Esophagus muscularis mucosa (tissue), 4 donors: ENCODE measurements at regions not wholly inside any gene's neighbourhood (a gene's known extent, or its start where the extent isn't known, plus 50 kb on each side); places are given as distances from the start of the nearest gene placed in this dataset.

Experiments used
- EP300 ChIP-seq: sonication (generic); formaldehyde crosslinking; IDR thresholded peaks from one replicate; pipeline ENCODE4 v1.6.1; 2017; ENCODE audit warnings: antibody characterized with exemption
- POLR2A ChIP-seq: fragments of 450-650 bp; IDR thresholded peaks from one replicate; pipeline ENCODE4 v1.6.1; 2017; ENCODE audit warnings: antibody characterized with exemption, moderate library complexity, mild to moderate bottlenecking, low read depth
- POLR2AphosphoS5 ChIP-seq, 2 donors: sonication (generic); formaldehyde crosslinking; IDR thresholded peaks; one replicate each; pipeline ENCODE4 v1.6.1; 2017; ENCODE audit warnings: antibody characterized with exemption in 2 of 2
- TF ChIP-seq, protein P1 (sequence below), 3 experiments: fragments of 200-600 bp in 2 of 3; fragments of 450-650 bp in 1 of 3; sonication (generic) in 2 of 3; IDR thresholded peaks; one replicate each; pipeline ENCODE4 v1.5.1; 2017 to 2019; ENCODE audit warnings: antibody characterized with exemption in 3 of 3, mild to moderate bottlenecking in 2 of 3, moderate library complexity in 1 of 3

DNA sequence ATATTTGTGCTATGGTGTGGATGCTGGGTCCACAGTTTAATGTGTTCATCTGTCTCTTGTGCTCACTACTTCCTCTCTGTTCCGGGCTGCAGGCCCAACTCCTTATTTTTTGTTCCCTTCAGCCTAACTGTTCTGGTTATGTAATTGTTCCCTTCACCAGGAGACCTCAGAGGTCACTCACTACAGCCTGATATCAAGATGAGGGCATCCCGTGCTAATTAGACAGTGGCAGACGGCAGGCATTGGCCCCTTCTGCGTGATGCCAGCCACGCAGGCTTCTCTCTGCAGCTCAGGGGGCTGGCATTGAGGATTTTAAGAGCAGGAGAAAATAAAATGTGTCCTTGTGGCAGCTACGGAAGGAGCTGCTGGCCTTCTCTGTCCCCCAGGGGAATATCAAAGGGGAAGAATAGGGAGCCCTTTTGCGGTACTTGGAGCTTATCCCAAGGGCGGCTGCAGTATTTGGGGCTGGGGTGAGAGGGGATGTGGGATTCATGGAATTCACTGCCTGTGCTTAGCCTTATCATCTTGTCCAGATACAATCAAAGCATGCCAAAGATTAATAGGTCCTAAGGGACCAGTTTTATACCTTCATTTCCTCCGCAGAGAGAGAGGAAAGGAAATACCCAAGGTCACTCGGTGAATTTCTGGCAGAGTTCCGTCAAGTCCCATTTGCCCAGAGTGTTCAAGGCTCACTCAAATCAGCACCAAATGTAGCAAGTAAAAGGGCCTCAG lies 53.3 kb upstream of the TRIB2 start:
- TF ChIP-seq, protein P1, sequence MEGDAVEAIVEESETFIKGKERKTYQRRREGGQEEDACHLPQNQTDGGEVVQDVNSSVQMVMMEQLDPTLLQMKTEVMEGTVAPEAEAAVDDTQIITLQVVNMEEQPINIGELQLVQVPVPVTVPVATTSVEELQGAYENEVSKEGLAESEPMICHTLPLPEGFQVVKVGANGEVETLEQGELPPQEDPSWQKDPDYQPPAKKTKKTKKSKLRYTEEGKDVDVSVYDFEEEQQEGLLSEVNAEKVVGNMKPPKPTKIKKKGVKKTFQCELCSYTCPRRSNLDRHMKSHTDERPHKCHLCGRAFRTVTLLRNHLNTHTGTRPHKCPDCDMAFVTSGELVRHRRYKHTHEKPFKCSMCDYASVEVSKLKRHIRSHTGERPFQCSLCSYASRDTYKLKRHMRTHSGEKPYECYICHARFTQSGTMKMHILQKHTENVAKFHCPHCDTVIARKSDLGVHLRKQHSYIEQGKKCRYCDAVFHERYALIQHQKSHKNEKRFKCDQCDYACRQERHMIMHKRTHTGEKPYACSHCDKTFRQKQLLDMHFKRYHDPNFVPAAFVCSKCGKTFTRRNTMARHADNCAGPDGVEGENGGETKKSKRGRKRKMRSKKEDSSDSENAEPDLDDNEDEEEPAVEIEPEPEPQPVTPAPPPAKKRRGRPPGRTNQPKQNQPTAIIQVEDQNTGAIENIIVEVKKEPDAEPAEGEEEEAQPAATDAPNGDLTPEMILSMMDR (IDR thresholded peaks at IDR 0.05), result no peak
- TF ChIP-seq EP300, result no peak
- TF ChIP-seq POLR2AphosphoS5 (IDR thresholded peaks at IDR 0.05), result no peak
- no peak for TF ChIP-seq POLR2A
